H1 (cell line): ENCODE measurements at regions not wholly inside any gene's neighbourhood (a gene's known extent, or its start where the extent isn't known, plus 50 kb on each side); places are given as distances from the start of the nearest gene placed in this dataset.

Experiments used
- CTCF ChIA-PET: fragments of 300-600 bp; sonication (Branson Sonifier 250); formaldehyde crosslinking; loops from one replicate; lab custom pipeline; 2021; ENCODE audit not compliant: partially characterized antibody; lab: Charles Lee
- POLR2A ChIA-PET: fragments of 300-600 bp; sonication (Branson Sonifier 250); formaldehyde crosslinking; loops from one replicate; lab custom pipeline; 2021; ENCODE audit warnings: inconsistent platforms; ENCODE audit not compliant: partially characterized antibody; lab: Charles Lee
- DNase-seq, 2 experiments: peaks; one replicate each; pipeline versions ENCODE4 v3.0.0 to v3.0.0-alpha.2; 2010 to 2022; ENCODE audit warnings: low spot score in 2 of 2, low read depth in 1 of 2, mixed read lengths in 1 of 2
- FAIRE-seq: peaks from 2 replicates; lab custom pipeline; 2011; peaks lifted over from hg19 to GRCh38; lab: Jason Lieb, UNC
- H2AFZ ChIP-seq: 2 replicates; pipeline ENCODE4 v1.8.1; 2012; ENCODE audit warnings: low read length, inconsistent platforms
- H2AK5ac ChIP-seq: 2 replicates; pipeline ENCODE4 v1.6.1; 2013; ENCODE audit warnings: low read depth, low read length
- H2BK120ac ChIP-seq: replicated peaks from 2 replicates; pipeline ENCODE3; 2013; ENCODE audit warnings: low read depth, low read length, inconsistent platforms
- H2BK12ac ChIP-seq: 2 replicates; pipeline ENCODE4 v1.6.1; 2013; ENCODE audit warnings: low read depth, low read length
- H2BK15ac ChIP-seq: 2 replicates; pipeline ENCODE4 v1.6.1; 2013; ENCODE audit warnings: low read length
- H2BK20ac ChIP-seq: 2 replicates; pipeline ENCODE4 v1.6.1; 2013; ENCODE audit warnings: low read length
- H2BK5ac ChIP-seq: 2 replicates; pipeline ENCODE4 v1.6.1; 2013; ENCODE audit warnings: low read depth, low read length
- H3K14ac ChIP-seq: 2 replicates; pipeline ENCODE4 v1.6.1; 2013; ENCODE audit warnings: inconsistent platforms; ENCODE audit not compliant: insufficient read length
- H3K18ac ChIP-seq: 2 replicates; pipeline ENCODE4 v1.6.1; 2013; ENCODE audit warnings: low read length; ENCODE audit errors: extremely low read depth
- H3K23ac ChIP-seq: 2 replicates; pipeline ENCODE4 v1.6.1; 2013; ENCODE audit warnings: inconsistent platforms; ENCODE audit not compliant: insufficient read length
- H3K23me2 ChIP-seq: 2 replicates; pipeline ENCODE4 v1.6.1; 2013; ENCODE audit warnings: low read depth, low read length
- H3K27ac ChIP-seq: 2 replicates; pipeline ENCODE4 v1.6.1; 2011; ENCODE audit warnings: low read depth, low read length, inconsistent platforms
- H3K27me3 ChIP-seq, 4 experiments: replicated peaks in 1 of 4; 1 replicate in 1 of 4; 2 replicates in 3 of 4; pipeline versions ENCODE4 v1.6.1 to v1.8.1; 2011 to 2013; ENCODE audit warnings: low read length in 3 of 4, mild to moderate bottlenecking in 3 of 4, inconsistent platforms in 2 of 4, mixed read lengths in 2 of 4, moderate library complexity in 1 of 4; ENCODE audit not compliant: control insufficient read depth in 3 of 4, insufficient read depth in 3 of 4; ENCODE audit errors: extremely low read depth in 1 of 4
- H3K36me3 ChIP-seq, 4 experiments: 2 replicates each; pipeline versions ENCODE4 v1.6.1 to v1.8.1; 2011 to 2013; ENCODE audit warnings: mild to moderate bottlenecking in 4 of 4, low read length in 3 of 4, moderate library complexity in 2 of 4, control low read depth in 1 of 4, inconsistent platforms in 1 of 4; ENCODE audit not compliant: insufficient read depth in 4 of 4, control insufficient read depth in 2 of 4
- H3K4ac ChIP-seq: replicated peaks from 2 replicates; pipeline ENCODE3; 2013; ENCODE audit warnings: low read length, low read depth, mixed read lengths, inconsistent platforms; ENCODE audit not compliant: insufficient read length
- H3K4me1 ChIP-seq, 4 experiments: replicated peaks in 1 of 4; 1 replicate in 1 of 4; 2 replicates in 3 of 4; pipeline versions ENCODE4 v1.6.1 to v1.8.1; 2011 to 2013; ENCODE audit warnings: low read length in 3 of 4, inconsistent platforms in 2 of 4, mixed read lengths in 1 of 4; ENCODE audit not compliant: insufficient read depth in 4 of 4, control insufficient read depth in 3 of 4
- H3K4me2 ChIP-seq, 2 experiments: 2 replicates each; pipeline versions ENCODE4 v1.6.1 to v1.8.1; 2011 to 2013; ENCODE audit warnings: low read depth in 2 of 2, low read length in 2 of 2, control low read depth in 1 of 2, inconsistent platforms in 1 of 2, mild to moderate bottlenecking in 1 of 2; ENCODE audit not compliant: insufficient read depth in 1 of 2
- H3K4me3 ChIP-seq, 4 experiments: fragments of 200-600, 300-600 bp in 1 of 4; sonication (generic), shearing (Covaris generic), sonication (Bioruptor Twin) in 1 of 4; 2 replicates each; pipeline versions ENCODE4 v1.5.1 to v1.8.1; 2011 to 2016; ENCODE audit warnings: low read length in 4 of 4, low read depth in 3 of 4, control low read depth in 2 of 4, inconsistent platforms in 2 of 4, mild to moderate bottlenecking in 2 of 4, mixed read lengths in 1 of 4, moderate library complexity in 1 of 4; ENCODE audit not compliant: insufficient read depth in 2 of 4; ENCODE audit errors: extremely low read depth in 1 of 4
- H3K56ac ChIP-seq: replicated peaks from 2 replicates; pipeline ENCODE3; 2013; ENCODE audit warnings: low read depth, mild to moderate bottlenecking, mixed read lengths, low read length, inconsistent platforms; ENCODE audit not compliant: insufficient read length
- H3K79me1 ChIP-seq: 2 replicates; pipeline ENCODE4 v1.6.1; 2013; ENCODE audit warnings: low read depth, low read length, control low read depth
- H3K79me2 ChIP-seq, 2 experiments: 2 replicates each; pipeline versions ENCODE4 v1.6.1 to v1.8.1; 2012 to 2013; ENCODE audit warnings: low read length in 2 of 2, mild to moderate bottlenecking in 2 of 2, inconsistent platforms in 1 of 2; ENCODE audit not compliant: insufficient read depth in 2 of 2, control insufficient read depth in 1 of 2
- H3K9ac ChIP-seq, 4 experiments: replicated peaks in 1 of 4; 1 replicate in 1 of 4; 2 replicates in 3 of 4; pipeline versions ENCODE4 v1.6.1 to v1.8.1; 2011 to 2013; ENCODE audit warnings: low read depth in 3 of 4, low read length in 3 of 4, control low read depth in 2 of 4, mild to moderate bottlenecking in 2 of 4, moderate library complexity in 2 of 4, inconsistent platforms in 1 of 4; ENCODE audit errors: extremely low read depth in 1 of 4
- H3K9me3 ChIP-seq, 2 experiments: 2 replicates each; pipeline versions ENCODE4 v1.6.1 to v1.8.1; 2012 to 2013; ENCODE audit warnings: mild to moderate bottlenecking in 2 of 2, moderate library complexity in 2 of 2, control low read depth in 1 of 2, inconsistent platforms in 1 of 2, low read depth in 1 of 2, low read length in 1 of 2, mixed read lengths in 1 of 2; ENCODE audit not compliant: insufficient read depth in 2 of 2
- H4K20me1 ChIP-seq, 2 experiments: replicated peaks in 1 of 2; 2 replicates each; pipeline versions ENCODE3 to v1.8.1; 2011 to 2013; ENCODE audit warnings: inconsistent platforms in 2 of 2, low read length in 2 of 2, mild to moderate bottlenecking in 1 of 2; ENCODE audit not compliant: insufficient read depth in 2 of 2, control insufficient read depth in 1 of 2
- H4K5ac ChIP-seq: 2 replicates; pipeline ENCODE4 v1.6.1; 2013; ENCODE audit warnings: low read length, low read depth, mixed read lengths, inconsistent platforms; ENCODE audit not compliant: insufficient read length
- H4K8ac ChIP-seq: 2 replicates; pipeline ENCODE4 v1.8.0; 2013; ENCODE audit warnings: mild to moderate bottlenecking, moderate library complexity, low read length, inconsistent platforms; ENCODE audit not compliant: insufficient read depth; ENCODE audit errors: extremely low read depth
- H4K91ac ChIP-seq: replicated peaks from 2 replicates; pipeline ENCODE3; 2013; ENCODE audit warnings: low read length, mixed read lengths, inconsistent platforms; ENCODE audit not compliant: insufficient read length
- POLR2AphosphoS5 ChIP-seq: IDR thresholded peaks from 2 replicates; pipeline ENCODE4 v1.6.1; 2011; ENCODE audit warnings: low read depth, low read length
- RAD21 ChIP-seq, 2 experiments: IDR thresholded peaks in 1 of 2; conservative IDR thresholded peaks in 1 of 2; 2 replicates each; pipeline ENCODE4 v1.6.1; 2011; ENCODE audit warnings: low read depth in 2 of 2, low read length in 2 of 2, improper control_type of control experiment in 1 of 2, inconsistent platforms in 1 of 2, mild to moderate bottlenecking in 1 of 2, moderate library complexity in 1 of 2

DNA sequence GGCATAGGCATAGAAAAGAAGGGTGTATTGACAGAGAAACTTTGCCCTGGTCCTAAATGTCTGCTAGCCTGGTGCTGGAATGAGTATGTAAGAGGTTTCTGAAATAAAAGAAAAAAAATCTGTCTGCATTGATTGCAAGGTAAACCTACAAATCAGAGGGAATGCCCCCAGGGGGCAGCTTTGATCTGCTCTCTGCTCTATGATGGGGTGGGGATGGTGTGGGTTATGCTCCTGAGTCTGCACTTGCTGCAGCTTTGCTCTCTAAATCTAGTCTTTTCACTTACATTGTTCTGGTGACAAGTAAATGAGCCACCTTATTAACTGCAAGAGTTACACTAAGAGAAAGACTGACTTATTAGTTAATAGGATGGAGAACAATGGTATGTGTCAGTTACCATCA is 468.4 kb upstream of the STXBP6 start:
- Histone ChIP-seq H3K23me2 (no peaks in the 10 kb centered on the region), H2BK120ac (no peak overlapping the region), H2BK15ac (no peak overlapping the region), H2BK20ac (no peak overlapping the region), H3K9me3 (no peaks in the 10 kb centered on the region), H4K8ac (no peak overlapping the region), H2AFZ (no peak overlapping the region), H3K4me1 (no peaks in the 10 kb centered on the region), H3K23ac (no peak overlapping the region), H3K79me2 (no peaks in the 10 kb centered on the region), H3K56ac (no peak overlapping the region), H3K79me1 (no peaks in the 10 kb centered on the region), H4K20me1 (no peaks in the 10 kb centered on the region), H3K9ac (no peak overlapping the region), H4K91ac (no peak overlapping the region), H3K27ac (no peak overlapping the region), H3K4me3 (no peak overlapping the region), H3K4me2 (no peak overlapping the region), H2AK5ac (no peak overlapping the region), H3K27me3 (no peaks in the 10 kb centered on the region), H4K5ac (no peak overlapping the region), H3K18ac (no peak overlapping the region), H3K14ac (no peak overlapping the region), H2BK12ac (no peak overlapping the region), H2BK5ac (no peak overlapping the region), H3K36me3 (no peaks in the 10 kb centered on the region), H3K4ac (no peak overlapping the region)
- CTCF ChIA-PET, result interaction anchor here (1.1 to 2.7 kb wide), 2 partner anchors 19 to 112 kb away, joined by 4 to 12 read pairs; no protein-coding TSS in a partner anchor
- FAIRE-seq (no peak), DNase-seq (no peak)
- POLR2A ChIA-PET, result no interaction called here
- TF ChIP-seq POLR2AphosphoS5 (no peak), RAD21 (IDR thresholded peaks at IDR 0.05 in 1 of 2, conservative IDR thresholded peaks at IDR 0.05 in 1 of 2; ENCODE audit: low read depth in 2 of 2, low read length in 2 of 2) (peak in 1 of 2 experiments; percentile 17; a peak in 1 of 4 replicates)
